GM12878 (cell line): ENCODE measurements at regions not wholly inside any gene's neighbourhood (a gene's known extent, or its start where the extent isn't known, plus 50 kb on each side); places are given as distances from the start of the nearest gene placed in this dataset.

Source experiments
- ATAC-seq: fragments of 200-7000 bp; cut with Tn5 transposase; 3 replicates; pipeline ENCODE4 v1.9.1; 2020; ENCODE audit warnings: mild to moderate bottlenecking, moderate library complexity
- BruUV-seq: library from RNA; stranded (reverse); fragments of 400-500 nt; replicated peaks from 2 replicates; lab custom pipeline; 2021; lab: Mats Ljungman, UMichigan
- CTCF ChIA-PET: fragments of 300-600 bp; sonication (Branson Sonifier 250); formaldehyde crosslinking; extraction: SDS; loops from one replicate; lab custom pipeline; 2021; ENCODE audit warnings: inconsistent platforms; lab: Yijun Ruan, JAX
- POLR2A ChIA-PET: fragments of 350-600 bp; formaldehyde crosslinking; extraction: SDS; loops from one replicate; lab custom pipeline; 2021; ENCODE audit warnings: inconsistent platforms; lab: Charles Lee
- RAD21 ChIA-PET: fragments of 300-600 bp; sonication (Branson Sonifier 250); formaldehyde crosslinking; loops from one replicate; lab custom pipeline; 2023; ENCODE audit warnings: antibody characterized with exemption; ENCODE audit not compliant: unreplicated experiment; lab: Charles Lee
- SMC1A ChIA-PET: fragments of 300-600 bp; sonication (Branson Sonifier 250); formaldehyde crosslinking; loops from one replicate; lab custom pipeline; 2023; ENCODE audit not compliant: unreplicated experiment, uncharacterized antibody; lab: Charles Lee
- DNase-seq: peaks from one replicate; pipeline ENCODE4 v3.0.0-alpha.2; 2011; ENCODE audit warnings: low read depth, low spot score
- FAIRE-seq: peaks from 3 replicates; lab custom pipeline; 2011; peaks lifted over from hg19 to GRCh38; lab: Jason Lieb, UNC
- H2AFZ ChIP-seq: 2 replicates; pipeline ENCODE4 v1.6.0; 2011; ENCODE audit warnings: low read depth, low read length, control low read depth; ENCODE audit not compliant: control insufficient read depth
- H3K27ac ChIP-seq: 2 replicates; pipeline ENCODE4 v1.5.1; 2011; ENCODE audit warnings: control low read depth; ENCODE audit not compliant: control insufficient read depth, insufficient read depth
- H3K27me3 ChIP-seq, 2 experiments: replicated peaks in 1 of 2; 2 replicates each; pipeline versions ENCODE4 v1.6.0 to v1.6.1; 2011; ENCODE audit warnings: low read length in 1 of 2; ENCODE audit not compliant: control insufficient read depth in 2 of 2, insufficient read depth in 2 of 2
- H3K36me3 ChIP-seq, 2 experiments: 2 replicates each; pipeline ENCODE4 v1.5.1; 2011; ENCODE audit warnings: low read length in 1 of 2; ENCODE audit not compliant: control insufficient read depth in 2 of 2, insufficient read depth in 2 of 2
- H3K4me1 ChIP-seq: 2 replicates; pipeline ENCODE4 v1.6.1; 2011; ENCODE audit warnings: mild to moderate bottlenecking, low read length, moderate library complexity, mixed read lengths; ENCODE audit not compliant: control insufficient read depth, insufficient read depth
- H3K4me2 ChIP-seq: 2 replicates; pipeline ENCODE4 v1.6.0; 2011; ENCODE audit warnings: control low read depth; ENCODE audit not compliant: control insufficient read depth, insufficient read depth
- H3K4me3 ChIP-seq: fragments of 200-600 bp; sonication (generic); 2 replicates; pipeline ENCODE4 v1.5.1; 2016
- H3K79me2 ChIP-seq: 2 replicates; pipeline ENCODE4 v1.6.0; 2011; ENCODE audit warnings: low read length; ENCODE audit not compliant: control insufficient read depth, insufficient read depth
- H3K9ac ChIP-seq: 2 replicates; pipeline ENCODE4 v1.8.0; 2011; ENCODE audit warnings: low read length, control low read depth, mixed read lengths; ENCODE audit not compliant: control insufficient read depth, insufficient read depth
- H3K9me3 ChIP-seq: replicated peaks from 3 replicates; pipeline ENCODE4 v1.5.1; 2011; ENCODE audit warnings: mild to moderate bottlenecking, low read length; ENCODE audit not compliant: control insufficient read depth, insufficient read depth
- H4K20me1 ChIP-seq: 2 replicates; pipeline ENCODE4 v1.6.0; 2011; ENCODE audit not compliant: control insufficient read depth, insufficient read depth
- FOXK2 ChIP-seq: fragments of 450-650 bp; IDR thresholded peaks from 2 replicates; pipeline ENCODE4 v1.6.1; 2017; ENCODE audit warnings: mild to moderate bottlenecking, moderate library complexity
- NFXL1 ChIP-seq: fragments of 450-650 bp; IDR thresholded peaks from 2 replicates; pipeline ENCODE4 v1.6.1; 2017; ENCODE audit warnings: antibody characterized with exemption, mild to moderate bottlenecking, borderline replicate concordance
- ZNF24 ChIP-seq: fragments of 450-650 bp; IDR thresholded peaks from 2 replicates; pipeline ENCODE4 v1.6.1; 2017; ENCODE audit warnings: antibody characterized with exemption, mild to moderate bottlenecking
- ZNF384 ChIP-seq: IDR thresholded peaks from 2 replicates; pipeline ENCODE4 v1.6.1; 2012; ENCODE audit warnings: low read depth, mild to moderate bottlenecking, low read length, improper control_type of control experiment, borderline replicate concordance
- WGBS: methylation state at CpG from one replicate; pipeline ENCODE4 v1.1.6; 2016; ENCODE audit warnings: low lambda C conversion rate; ENCODE audit not compliant: insufficient replicate concordance, insufficient coverage; ENCODE audit errors: missing lambda C conversion rate; 5-methylcytosine and 5-hydroxymethylcytosine counted together
- in situ Hi-C: fragments of 300-500 bp; cut with MboI; formaldehyde crosslinking; loops from 9 replicates; pipeline ENCODE4 v1.14.3; 2018; ENCODE audit warnings: mixed read lengths
- intact Hi-C: fragments of 100-400 bp; cut with micrococcal nuclease; formaldehyde crosslinking; loops from one replicate; pipeline ENCODE4 v1.14.2; 2022; ENCODE audit not compliant: unreplicated experiment
- TF ChIP-seq, protein P1 (sequence below): fragments of 450-650 bp; IDR thresholded peaks from 2 replicates; pipeline ENCODE4 v1.6.1; 2017; ENCODE audit warnings: mild to moderate bottlenecking, moderate library complexity

- no peak overlapping the region for H3K9ac ChIP-seq
- H4K20me1 ChIP-seq: no peaks in the 10 kb centered on the region
- no peaks in the 10 kb centered on the region for H3K79me2 ChIP-seq
- peaks cover 8 to 10% of the 10 kb centered on the region in 2 experiments for H3K27me3 ChIP-seq
- in situ Hi-C loops: no loop called here
- 16% methylated on average over 17 of the region's 17 CpGs for WGBS
- POLR2A ChIA-PET: no interaction called here
- no TSS peak for BruUV-seq
- SMC1A ChIA-PET: no interaction called here
- H2AFZ ChIP-seq: no peak overlapping the region
- no peak overlapping the region for H3K27ac ChIP-seq
- FAIRE-seq (no peak), ATAC-seq (no peak), DNase-seq (no peak)
- intact Hi-C loops: no loop called here
- CTCF ChIA-PET: interaction anchor here (0.9 to 1.2 kb wide), 2 partner anchors 67 to 366 kb away, joined by 3 to 4 read pairs; no protein-coding TSS in a partner anchor
- no peak overlapping the region for H3K4me3 ChIP-seq
- no peaks in the 10 kb centered on the region for H3K9me3 ChIP-seq
- no peaks in the 10 kb centered on the region for H3K36me3 ChIP-seq
- RAD21 ChIA-PET: no interaction called here
- no peak overlapping the region for H3K4me2 ChIP-seq
- no peaks in the 10 kb centered on the region for H3K4me1 ChIP-seq
- TF ChIP-seq ZNF384 (no peak), ZNF24 (no peak), FOXK2 (no peak), NFXL1 (no peak)
- TF ChIP-seq, protein P1, sequence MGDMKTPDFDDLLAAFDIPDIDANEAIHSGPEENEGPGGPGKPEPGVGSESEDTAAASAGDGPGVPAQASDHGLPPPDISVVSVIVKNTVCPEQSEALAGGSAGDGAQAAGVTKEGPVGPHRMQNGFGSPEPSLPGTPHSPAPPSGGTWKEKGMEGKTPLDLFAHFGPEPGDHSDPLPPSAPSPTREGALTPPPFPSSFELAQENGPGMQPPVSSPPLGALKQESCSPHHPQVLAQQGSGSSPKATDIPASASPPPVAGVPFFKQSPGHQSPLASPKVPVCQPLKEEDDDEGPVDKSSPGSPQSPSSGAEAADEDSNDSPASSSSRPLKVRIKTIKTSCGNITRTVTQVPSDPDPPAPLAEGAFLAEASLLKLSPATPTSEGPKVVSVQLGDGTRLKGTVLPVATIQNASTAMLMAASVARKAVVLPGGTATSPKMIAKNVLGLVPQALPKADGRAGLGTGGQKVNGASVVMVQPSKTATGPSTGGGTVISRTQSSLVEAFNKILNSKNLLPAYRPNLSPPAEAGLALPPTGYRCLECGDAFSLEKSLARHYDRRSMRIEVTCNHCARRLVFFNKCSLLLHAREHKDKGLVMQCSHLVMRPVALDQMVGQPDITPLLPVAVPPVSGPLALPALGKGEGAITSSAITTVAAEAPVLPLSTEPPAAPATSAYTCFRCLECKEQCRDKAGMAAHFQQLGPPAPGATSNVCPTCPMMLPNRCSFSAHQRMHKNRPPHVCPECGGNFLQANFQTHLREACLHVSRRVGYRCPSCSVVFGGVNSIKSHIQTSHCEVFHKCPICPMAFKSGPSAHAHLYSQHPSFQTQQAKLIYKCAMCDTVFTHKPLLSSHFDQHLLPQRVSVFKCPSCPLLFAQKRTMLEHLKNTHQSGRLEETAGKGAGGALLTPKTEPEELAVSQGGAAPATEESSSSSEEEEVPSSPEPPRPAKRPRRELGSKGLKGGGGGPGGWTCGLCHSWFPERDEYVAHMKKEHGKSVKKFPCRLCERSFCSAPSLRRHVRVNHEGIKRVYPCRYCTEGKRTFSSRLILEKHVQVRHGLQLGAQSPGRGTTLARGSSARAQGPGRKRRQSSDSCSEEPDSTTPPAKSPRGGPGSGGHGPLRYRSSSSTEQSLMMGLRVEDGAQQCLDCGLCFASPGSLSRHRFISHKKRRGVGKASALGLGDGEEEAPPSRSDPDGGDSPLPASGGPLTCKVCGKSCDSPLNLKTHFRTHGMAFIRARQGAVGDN: no peak
Measured at GRCh38 chr15:69526081-69527061, 73.8 kb downstream of the RPLP1 start.
